NCI-H146 (cell line): ENCODE measurements at regions not wholly inside any gene's neighbourhood (a gene's known extent, or its start where the extent isn't known, plus 50 kb on each side); places are given as distances from the start of the nearest gene placed in this dataset.

Source experiments
- DNase-seq: peaks from one replicate; lab custom pipeline; 2025; lab: John Stamatoyannopoulos, UW

DNA sequence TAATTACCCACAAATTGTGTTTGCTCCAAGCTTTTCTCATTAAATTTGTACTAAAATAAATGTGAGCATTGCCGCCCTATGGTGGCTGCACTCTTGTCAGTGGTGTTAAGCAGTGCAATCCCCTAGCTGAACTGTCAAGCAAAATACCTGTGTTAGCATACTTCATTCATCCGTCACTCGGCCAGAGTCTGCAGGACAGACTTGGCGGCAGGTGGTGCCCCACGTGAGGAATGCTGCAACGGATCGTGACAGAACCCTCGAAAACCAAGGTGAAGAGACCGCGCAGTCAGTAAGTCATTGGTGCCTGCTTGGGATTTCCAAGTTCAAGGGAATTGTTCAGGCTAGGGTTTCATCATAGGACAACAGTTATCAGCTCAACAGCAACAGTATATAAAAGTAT lies 1592.1 kb upstream of the TENM4 start:
- no peak for DNase-seq

GRCh38 chr11:81030186-81030585 lies 1589.4 kb upstream of the TENM4 start:
- DNase-seq: no peak

DNA sequence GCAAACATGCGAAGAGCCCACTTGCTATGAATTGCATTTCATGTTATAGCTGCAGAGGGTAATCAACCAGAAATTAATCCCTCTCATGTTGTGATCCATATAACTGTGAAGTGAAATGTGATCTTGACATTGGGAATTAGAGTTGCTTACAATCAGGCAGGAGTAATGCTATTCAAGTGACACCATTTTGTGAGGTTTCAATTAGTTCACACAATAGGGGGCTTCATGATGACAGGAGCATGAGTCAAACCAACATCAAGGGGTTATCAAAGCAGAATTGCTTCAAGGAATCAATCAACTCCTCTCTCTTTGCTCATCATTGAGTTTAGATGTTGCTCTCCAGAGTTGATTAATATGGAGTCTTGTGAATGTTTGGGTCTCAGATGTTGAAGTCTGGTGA lies 1585.2 kb upstream of the TENM4 start:
- no peak for DNase-seq

GRCh38 chr11:81022057-81022456 lies 1581.2 kb upstream of the TENM4 start:
- DNase-seq: no peak

GRCh38 chr11:81010631-81011030 lies 1569.8 kb upstream of the TENM4 start:
- DNase-seq: no peak

DNA sequence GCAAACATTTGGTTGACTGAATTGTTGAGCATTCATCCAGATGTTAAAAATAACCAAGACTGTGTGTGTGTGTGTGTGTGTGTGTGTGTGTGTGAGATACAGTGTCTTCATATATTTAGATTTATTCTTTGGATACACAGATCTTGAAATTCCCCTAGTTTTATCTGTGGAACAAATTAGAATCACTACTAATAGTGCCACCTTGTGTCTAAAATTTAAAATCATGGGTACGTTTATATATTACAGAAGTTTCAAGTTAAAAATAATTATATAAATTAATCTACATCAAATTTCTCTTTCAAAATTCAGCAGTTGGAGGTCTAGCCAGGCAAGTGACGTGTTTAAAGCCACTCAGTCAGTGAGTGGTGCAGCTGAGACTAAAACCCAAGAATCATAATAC lies 1566.2 kb upstream of the TENM4 start:
- DNase-seq: no peak

DNA sequence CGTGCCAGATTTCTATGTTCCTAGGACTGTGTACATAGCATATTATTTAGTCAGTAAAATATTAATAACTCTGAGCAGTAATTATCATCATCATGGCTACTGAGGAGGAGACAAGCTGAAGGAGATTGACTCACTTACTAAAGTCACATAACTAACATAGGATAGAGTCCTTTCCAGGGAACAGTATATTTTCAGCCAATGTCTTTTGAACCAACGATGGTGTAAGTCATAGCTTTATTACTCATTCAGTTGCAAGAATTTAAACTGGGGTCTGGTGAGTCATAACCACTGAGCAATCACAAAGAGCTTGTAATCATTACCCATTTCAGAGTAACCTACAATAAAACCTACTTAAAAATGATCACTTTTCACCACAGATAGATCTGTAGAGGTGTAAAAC lies 1564.8 kb upstream of the TENM4 start:
- DNase-seq: no peak

GRCh38 chr11:81004576-81004975 lies 1563.7 kb upstream of the TENM4 start:
- DNase-seq: no peak

DNA sequence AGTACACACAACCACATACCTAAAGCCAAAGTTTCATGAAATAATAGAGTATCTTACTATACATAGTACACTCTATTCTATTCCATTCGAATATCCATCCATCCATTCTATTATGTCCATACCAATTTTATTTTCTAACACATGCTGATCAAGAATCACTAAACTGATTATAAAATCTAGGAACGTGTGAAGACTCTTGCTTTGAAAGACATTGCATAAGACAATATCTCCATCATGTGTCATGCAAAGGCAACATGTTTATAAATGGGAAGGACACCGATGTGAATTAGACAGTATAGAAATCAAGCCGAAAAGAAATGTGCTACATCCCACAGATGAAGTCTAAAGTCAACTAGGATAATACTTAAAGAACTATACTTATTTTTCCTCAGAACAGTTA lies 1561.5 kb upstream of the TENM4 start:
- DNase-seq: no peak

DNA sequence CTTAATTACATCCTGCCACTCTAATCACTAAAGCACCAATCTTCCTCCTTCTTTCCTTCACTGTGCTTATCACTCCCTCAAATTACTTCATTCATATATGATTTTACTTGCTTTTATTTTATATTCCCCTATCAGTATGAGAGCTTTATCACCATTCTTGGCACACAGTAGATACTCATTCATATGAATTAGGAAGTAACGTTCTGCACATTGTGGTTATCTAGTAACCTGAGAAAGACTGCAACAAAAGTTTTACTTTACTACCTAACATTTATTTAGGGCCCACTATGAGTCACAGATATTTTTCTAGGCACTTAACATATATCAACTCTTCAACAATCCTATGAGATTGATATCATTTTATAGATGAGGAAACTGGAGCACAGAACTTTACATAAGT lies 1559.9 kb upstream of the TENM4 start:
- no peak for DNase-seq

DNA sequence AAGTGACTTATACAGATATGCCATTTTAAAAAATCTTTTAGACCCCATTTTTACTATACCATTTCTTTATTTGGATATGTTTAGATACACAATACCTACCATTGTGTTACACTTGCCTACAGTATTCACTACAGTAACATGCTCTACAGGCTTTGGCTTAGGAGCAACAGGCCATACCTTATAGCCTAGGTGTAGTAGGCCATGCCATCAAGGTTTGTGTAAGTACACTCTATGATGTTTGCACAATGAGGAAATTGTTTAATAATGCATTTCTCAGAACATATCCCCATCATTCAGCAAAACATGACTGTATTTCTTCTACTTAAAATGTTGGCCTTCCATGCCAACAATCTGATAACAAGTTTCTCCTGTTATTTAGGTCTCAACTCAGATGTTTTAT lies 1559.5 kb upstream of the TENM4 start:
- no peak for DNase-seq

DNA sequence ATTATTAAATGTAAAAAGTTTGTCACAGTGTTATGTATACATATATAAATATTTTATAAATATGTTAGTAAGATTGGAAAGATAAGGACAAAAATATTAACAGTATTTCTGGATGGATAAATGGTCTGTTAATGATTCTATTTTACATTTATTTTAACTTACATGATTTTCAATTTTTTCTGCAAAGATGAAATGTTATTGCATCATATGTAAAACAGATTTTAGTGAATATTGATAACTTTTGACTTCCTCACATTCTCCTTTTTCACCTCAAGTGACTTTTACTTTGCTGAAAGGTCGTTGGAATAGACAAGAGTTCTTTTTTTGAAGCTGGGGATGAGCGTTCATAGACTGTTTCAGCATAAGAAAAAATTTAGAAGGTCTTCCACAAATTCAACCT lies 1554.7 kb upstream of the TENM4 start:
- no peak for DNase-seq

- DNase-seq: no peak
Measured at GRCh38 chr11:80993536-80993935, 1552.7 kb upstream of the TENM4 start.

DNA sequence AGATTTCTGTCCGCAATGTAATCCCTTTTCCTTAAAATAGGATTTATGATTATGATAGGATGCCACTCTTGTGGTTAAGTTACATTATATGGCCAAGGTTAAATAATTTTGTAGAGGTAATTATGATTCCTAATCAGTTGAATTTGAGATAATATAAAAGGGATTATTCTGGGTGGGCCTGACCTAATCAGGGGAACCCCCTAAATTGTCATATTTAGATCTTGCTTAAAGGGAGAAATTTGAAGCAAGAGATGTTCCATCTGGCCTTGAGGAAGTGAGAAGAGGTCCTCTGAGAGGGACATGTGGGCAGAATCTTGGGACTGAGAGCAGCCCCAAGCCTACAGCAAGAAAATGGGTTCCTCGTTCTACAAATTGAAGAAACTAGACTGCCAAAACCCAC lies 1550.1 kb upstream of the TENM4 start:
- DNase-seq: no peak

DNA sequence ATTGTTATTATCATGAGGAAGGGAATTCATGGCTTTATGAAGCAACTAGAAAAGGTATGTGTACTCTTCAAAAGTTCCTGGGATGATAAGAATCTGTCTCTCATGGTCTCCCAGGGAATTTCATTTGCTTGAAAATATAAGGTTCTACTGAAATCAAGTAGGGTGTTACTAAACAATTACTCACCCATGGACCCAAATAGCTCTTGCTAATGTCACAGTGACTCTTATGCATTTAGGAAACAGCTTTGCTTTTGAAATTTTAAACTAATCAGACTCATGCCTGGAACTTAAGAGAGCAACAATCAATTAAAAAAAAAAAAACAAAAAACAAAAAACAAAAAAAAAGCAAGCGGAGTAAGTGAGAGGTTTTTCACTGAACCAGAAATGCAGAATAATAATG lies 1546.3 kb upstream of the TENM4 start:
- DNase-seq: no peak

- DNase-seq: no peak
Measured at GRCh38 chr11:80986421-80987074, 1545.7 kb upstream of the TENM4 start.

DNA sequence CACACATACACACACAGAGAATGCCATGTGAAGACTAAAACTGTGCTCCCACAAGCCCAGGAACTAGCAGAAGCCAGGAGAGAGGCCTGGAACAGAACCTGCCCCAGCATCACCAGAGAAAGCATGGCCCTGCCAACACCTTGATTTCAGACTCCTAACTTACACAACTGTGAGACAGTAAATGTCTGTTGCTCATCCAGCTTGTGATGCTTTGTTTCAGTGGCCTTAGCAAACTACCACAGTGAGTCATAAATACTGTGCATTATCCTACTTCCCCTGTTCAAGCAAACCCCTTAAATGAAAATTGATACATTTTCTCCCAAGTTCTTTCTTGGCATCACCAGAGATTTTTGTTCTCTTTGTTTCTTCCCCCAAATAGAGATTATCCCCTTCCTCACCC lies 1539.4 kb upstream of the TENM4 start:
- DNase-seq: no peak

DNA sequence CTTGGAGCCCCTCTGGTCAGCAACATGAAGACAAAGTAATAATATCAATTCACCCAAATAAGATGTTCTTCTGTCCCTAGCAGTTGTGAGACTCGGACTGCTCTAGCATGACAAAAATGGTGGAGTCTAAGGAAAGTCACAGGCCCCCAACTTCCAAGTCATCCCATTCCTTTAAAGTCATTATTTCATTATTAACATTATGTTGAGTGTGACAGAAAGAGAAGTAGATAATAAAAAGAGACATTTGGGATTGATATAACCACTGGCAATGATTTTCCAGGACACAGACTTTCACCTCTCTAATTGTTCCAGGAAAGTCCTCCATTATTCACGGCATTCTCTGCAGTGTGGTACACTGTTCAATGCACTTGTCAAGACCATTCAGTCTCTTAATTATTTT lies 1533.0 kb upstream of the TENM4 start:
- DNase-seq: no peak

GRCh38 chr11:80970037-80970436 lies 1529.2 kb upstream of the TENM4 start:
- no peak for DNase-seq

DNA sequence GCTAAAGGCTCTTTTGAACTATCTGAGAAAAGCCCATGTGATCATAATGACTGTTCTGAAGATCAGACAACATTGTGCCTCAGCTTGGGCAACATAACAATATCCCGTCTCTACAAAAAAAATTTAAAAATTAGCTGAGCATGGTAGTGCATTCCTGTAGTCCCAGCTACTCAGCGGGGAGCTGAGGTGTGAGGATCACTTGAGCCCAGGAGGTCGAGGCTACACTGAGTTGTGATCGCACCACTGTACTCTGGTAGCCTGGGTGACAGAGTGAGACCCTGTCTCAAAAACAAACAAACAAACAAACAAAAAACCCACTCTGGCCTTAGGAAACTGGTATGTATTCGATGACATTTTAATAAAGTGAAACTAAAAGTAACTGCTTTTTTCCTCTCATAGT lies 1526.8 kb upstream of the TENM4 start:
- DNase-seq: no peak

DNA sequence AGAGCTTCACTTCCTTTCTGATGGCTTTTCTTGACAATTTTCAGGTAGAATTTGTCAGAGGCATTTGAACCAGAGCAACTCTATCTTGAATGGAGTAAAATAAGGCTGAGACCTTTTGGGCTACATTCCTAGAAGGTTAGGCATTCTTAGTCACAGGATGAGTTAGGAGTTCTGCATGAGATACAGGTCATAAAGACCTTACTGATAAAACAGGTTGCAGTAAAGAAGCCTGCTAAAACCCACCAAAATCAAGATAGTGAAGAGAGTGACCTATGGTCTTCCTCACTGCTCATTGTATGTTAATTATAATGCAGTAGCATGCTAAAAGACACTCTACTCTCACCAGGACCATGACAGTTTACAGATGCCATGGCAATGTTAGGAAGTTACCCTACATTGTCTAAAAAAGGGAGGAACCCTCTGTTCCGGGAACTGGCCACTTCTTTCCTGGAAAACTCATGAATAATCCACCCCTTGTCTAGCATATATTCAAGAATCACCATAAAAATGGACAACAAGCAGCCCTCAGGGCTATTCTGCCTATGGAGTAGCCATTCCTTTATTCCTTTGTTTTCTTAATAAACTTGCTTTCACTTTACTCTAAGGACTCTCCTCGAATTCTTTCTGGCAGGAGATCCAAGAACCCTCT lies 1519.7 kb upstream of the TENM4 start:
- no peak for DNase-seq

DNA sequence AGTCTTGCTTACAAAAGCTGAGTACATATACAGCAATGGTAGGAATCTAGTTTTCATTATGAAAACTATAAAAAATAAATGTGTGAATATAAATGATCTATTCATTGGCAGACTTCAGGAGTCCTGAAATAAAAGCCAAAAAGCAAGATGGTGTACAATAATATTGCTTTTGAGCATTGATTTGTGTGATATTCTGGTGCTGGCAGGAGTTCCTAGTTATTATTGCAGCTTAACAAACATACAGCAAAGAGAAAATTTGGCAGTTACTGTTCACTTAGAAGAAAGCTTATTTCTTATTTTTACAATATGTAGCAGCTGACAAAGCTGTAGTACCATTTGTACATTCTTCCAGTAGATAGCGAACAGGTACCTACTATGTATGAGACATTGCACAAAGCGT lies 1518.9 kb upstream of the TENM4 start:
- no peak for DNase-seq

DNA sequence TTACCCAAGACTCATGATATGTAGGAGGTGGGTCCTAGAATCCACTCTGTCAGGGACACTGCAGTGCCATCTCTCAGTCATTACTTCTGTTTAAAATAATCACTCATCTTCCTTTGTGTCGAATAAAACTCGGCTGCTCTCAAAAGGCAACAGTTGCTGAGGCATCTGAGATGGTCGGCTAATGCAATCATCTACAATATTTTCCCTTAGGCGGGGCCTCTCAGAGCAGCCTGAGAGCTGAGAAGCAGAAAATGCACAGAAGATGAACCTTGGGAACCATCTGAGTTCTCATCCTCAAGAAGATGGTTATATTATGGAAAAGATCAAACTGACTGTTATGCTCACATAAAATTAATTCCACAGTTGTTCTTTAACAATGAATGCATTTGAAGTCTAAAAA lies 1518.2 kb upstream of the TENM4 start:
- no peak for DNase-seq

DNA sequence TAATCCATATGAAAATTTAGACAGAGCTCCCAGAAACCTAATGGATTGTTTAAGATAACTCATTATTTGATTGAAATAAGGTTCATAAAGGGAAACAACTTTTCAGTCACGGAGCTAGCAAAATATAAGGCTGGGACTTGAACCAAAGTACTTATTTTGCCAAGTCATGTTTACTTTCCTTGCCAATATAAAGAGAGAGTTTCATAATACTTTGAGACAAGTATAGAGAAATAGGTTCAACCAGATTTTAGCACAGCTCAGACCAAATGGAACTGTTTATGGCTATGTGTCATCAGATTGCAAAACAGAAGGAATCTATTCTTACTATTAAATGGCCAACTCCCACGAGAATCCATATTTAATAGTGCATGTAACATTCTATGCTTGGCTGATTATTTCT lies 1517.5 kb upstream of the TENM4 start:
- DNase-seq: no peak
